ENCODE measurements at regions not wholly inside any gene's neighbourhood (a gene's known extent, or its start where the extent isn't known, plus 50 kb on each side); places are given as distances from the start of the nearest gene placed in this dataset.

- TF ChIP-seq POLR2A (IDR thresholded peaks at IDR 0.05) = no peak
- no peak for TF ChIP-seq CTCF (IDR thresholded peaks at IDR 0.05)
These were observed 281.1 kb downstream of the PSAT1 start for GRCh38 chr9:78578072-78578471.

All from transverse colon (tissue), 3 donors.